SIG-M5 treated with dmso at 0.1 percent for 504 hours (cell line): ENCODE measurements at regions not wholly inside any gene's neighbourhood (a gene's known extent, or its start where the extent isn't known, plus 50 kb on each side); places are given as distances from the start of the nearest gene placed in this dataset.

Experiments
- DNase-seq: peaks from one replicate; lab custom pipeline; 2025; ENCODE audit not compliant: unreplicated experiment; lab: John Stamatoyannopoulos, UW

DNA sequence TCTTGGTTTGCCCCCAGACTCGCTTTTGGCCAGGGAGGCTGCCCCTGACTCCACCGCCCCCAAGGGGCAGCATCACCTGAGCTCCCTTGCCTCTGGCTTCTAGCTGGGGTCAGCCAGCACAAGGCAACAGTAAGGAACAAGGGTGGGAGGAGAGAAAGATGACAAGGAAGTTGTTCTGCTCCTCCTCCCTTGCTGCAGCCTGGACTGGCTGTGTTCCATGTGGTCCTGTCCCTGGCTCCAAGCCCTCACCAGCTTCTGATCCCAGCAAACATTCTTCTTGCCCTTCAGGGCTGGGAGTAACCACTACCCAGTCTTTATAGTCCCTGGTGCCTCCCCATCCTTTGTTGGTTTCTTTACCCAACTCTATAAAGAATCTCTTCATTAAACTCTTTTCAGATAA lies 100.3 kb upstream of the SPIN1 start:
- no peak for DNase-seq

GRCh38 chr9:88280816-88281382 lies 107.3 kb upstream of the SPIN1 start:
- DNase-seq: no peak

GRCh38 chr9:88278036-88278435 lies 110.2 kb upstream of the SPIN1 start:
- no peak for DNase-seq

DNA sequence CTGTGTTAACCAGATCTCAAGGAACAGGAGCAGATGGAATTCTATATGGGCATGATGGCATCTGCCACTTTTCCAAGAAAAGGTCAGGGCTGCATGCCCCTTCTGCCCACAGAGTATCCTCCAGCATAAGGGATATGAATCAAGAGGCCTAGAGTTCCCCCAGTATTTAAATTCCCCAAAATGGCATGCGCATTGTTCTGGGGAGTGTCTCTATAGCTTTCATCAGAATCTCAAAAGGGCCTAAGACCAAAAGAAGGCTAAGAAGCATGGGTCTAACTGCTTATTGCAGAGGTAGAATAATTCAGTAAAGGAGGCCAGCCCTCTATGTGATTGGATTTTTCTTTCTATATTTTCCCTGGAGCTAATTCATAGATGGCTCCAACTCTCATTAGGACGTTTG lies 114.2 kb upstream of the SPIN1 start:
- DNase-seq: no peak

GRCh38 chr9:88272986-88273385 lies 115.3 kb upstream of the SPIN1 start:
- no peak for DNase-seq

DNA sequence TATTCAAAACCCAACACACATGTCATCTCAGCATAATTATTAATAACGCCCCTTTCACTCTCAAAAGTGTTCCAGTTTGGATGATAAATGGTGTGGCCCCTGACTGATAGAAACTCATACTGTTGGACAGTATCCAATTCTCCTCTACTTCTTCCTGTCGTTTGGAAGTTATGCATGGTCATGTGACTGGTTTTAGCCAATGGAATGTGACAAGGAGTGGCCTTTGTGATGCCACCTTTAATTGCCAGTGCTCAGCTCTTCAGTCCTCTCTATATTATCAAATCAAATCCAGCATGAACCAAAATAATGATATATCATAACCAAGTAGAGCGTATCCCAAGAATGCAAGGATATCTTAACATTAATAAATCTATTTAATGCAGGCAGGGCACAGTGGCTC lies 117.8 kb upstream of the SPIN1 start:
- DNase-seq: no peak

- no peak for DNase-seq
These were observed 119.4 kb upstream of the SPIN1 start for GRCh38 chr9:88268886-88269285.

DNA sequence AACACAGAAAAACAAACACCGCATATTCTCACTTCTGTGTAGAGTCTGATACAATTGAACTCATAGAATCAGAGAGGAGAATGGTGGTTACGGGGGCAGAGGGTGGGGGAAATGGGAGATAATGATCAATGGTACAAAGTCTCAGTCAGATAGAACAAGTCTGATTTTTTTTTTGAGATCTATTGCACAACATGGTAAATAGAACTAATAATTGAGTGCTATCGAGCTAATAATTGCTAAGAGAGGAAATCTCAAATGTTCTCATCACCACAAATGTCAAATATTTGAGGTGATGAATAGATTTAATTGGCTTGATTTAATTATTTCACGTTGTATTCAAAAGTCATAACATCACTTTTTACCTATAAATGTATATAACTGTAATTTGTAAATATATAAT lies 121.0 kb upstream of the SPIN1 start:
- DNase-seq: no peak

DNA sequence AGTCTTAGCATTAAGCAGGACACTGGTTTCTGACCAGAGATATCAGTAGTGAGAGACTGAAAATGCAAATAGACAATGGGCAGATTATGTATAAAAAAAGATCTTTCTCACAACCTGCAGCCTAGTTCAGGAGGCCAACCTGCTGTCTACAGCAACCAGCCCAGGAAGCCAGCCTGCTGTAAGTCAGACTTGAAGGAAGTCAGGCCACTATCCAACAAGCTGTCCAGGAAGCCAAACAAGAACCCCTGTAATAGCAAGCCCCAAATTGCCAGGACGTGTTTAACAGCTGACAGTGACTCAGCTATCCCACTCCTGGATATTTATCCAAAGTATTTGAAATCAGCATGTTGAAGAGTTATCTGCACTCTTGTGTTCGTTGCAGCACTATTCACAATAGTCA lies 121.8 kb upstream of the SPIN1 start:
- DNase-seq: no peak

- no peak for DNase-seq
These were observed 120.7 kb upstream of the SPATA31C2 start for GRCh38 chr9:88259001-88259400.

DNA sequence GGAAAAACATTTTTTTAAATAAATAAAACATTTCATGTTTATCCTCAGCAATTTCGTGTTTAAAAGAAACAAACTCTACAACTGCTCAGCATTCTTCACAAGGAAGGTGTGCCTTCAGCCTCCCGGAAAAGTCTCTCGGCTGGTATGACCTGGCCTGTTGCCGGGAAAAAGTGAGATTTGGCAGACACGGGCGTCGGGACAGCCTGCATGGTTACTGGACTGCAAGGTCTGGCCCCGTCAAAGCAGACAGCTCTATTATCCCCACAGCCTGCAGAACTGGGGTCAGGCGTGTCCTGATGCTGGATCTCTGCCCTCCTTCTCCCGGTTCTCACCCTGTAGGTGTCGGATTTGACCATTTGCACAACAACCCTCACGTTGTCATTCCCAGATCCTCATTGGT lies 120.3 kb upstream of the SPATA31C2 start:
- DNase-seq: no peak

DNA sequence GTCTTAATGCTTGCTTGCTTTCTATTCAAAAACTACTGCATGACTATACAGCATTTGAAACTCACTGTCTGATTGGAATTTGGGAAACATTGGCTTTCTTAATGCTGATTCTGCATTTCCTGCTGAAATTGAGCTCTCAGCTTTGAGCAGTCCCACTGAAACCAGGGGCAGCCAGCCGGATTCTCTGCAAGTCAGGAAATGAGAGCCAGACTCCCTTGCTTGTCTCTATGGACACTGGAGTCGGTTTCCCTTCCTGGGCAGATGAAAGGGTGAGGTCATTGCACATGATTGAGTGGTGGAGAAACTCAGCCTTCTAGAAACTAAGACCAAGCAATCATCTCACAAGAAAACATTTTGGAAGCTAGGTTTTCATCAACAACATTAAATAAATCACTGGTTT lies 119.7 kb upstream of the SPATA31C2 start:
- DNase-seq: no peak

DNA sequence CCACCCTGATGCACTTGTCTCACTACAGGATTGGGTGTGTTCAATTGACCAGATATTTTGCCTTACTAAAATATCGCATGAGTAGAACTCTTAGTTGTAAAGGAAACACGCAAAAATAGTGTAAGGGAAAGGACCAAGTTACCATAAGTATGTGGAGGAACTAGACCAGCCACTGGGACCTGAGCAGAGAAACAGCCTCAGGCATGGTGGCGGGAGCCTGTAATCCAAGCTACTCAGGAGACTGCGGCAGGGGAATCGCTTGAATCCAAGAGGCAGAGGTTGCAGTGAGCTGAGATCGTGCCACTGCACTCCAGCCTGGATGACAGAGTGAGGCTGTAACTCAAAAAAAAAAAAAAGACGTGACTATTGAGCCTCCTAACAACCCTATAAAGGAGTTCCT lies 117.9 kb upstream of the SPATA31C2 start:
- DNase-seq: peak; percentile 9

GRCh38 chr9:88255806-88256205 lies 117.5 kb upstream of the SPATA31C2 start:
- DNase-seq: peak; percentile 6

GRCh38 chr9:88251903-88252302 lies 113.6 kb upstream of the SPATA31C2 start:
- DNase-seq: no peak

DNA sequence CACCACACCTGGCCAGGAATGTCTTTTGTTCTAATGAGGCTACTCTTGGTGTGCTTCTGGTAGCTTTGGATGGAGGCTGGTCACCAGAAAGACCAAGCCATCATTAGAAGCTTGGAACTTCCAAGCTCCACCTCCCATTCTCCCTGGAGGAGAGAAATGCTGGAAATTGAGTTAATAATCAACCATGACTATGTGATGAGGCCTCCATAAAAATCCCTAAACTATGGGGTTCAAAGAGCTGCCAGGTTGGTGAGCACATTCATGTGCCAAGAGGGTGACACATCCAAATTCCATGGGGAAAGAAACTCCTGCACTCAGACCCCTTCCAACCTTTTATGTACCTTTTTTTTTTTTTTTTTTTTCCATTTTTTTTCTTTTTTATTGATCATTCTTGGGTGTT lies 105.5 kb upstream of the SPATA31C2 start:
- no peak for DNase-seq

- no peak for DNase-seq
These were observed 104.6 kb upstream of the SPATA31C2 start for GRCh38 chr9:88242879-88243278.

GRCh38 chr9:88237991-88238571 lies 99.8 kb upstream of the SPATA31C2 start:
- no peak for DNase-seq

DNA sequence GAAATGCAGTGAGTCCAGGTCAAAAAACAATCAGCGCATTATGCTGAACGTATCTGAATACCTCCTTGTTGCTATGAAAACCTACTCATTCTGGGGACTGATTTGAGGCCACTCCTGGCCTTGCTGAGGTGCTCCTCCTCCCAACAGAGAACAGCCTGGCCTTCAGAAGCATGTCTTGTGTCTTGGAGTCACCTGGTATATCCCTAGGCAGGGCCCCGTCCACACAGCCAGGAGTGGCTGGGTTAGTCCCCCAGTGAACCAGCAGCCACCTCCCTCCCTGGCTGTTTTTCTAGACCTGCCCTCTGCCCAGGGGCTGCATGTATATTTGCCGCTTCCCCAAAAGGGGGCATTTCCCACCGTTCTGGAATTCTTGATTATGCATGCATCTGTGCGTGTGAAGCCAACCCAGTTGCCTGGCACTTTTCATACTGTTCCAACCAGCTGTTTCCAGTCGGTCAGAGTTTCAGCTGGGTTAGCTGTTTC lies 99.2 kb upstream of the SPATA31C2 start:
- DNase-seq: no peak

DNA sequence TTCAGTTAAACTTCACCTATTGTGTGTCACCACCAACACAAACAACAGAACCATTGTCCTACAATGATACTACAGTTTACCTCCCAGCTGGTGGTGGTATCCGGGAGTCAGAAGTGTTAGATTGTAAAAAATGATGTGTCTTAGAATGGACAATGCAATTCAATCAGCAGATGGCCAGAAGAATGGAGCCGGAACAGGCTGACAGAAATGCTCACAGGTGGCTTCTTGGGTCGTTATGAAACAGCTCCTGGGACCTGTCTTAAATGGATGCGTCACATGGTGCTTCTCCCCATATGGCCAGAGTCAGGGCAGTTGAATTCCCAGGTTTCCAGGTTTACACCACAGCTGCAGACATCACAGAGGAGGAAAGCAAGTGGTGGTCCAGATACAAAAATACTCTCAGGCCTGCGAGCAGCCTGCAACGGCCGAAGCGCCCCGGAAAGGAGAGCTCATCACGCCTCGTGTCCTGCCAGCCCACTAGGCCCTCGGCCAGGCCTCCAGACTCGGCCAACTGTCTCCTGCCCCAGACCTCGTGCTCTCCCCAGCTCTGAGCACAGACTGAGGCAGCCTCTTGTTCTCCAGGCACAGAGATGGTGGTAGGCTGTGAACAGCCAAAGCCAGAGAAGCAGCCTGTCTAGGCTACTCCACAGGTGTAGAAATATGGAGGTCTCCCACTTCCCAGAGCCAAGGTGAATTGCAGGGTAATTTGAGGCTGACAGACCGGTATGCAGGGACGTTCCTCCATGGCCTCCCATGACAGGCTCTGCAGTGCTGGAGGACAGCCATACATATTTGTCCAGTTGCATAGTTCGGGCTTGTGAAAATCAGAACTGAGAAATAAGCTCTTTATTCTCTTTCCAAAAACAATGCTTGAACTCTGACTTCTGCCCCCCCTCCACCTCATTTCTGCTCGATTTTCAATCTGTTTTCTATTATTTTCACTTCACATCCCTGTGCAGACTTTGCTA lies 98.5 kb upstream of the SPATA31C2 start:
- DNase-seq: no peak

GRCh38 chr9:88235615-88236014 lies 97.3 kb upstream of the SPATA31C2 start:
- no peak for DNase-seq

- no peak for DNase-seq
These were observed 95.8 kb upstream of the SPATA31C2 start for GRCh38 chr9:88234114-88234513.
